Mesodermal cell (in vitro differentiated cells): ENCODE measurements at regions not wholly inside any gene's neighbourhood (a gene's known extent, or its start where the extent isn't known, plus 50 kb on each side); places are given as distances from the start of the nearest gene placed in this dataset.
"Not testable (repeated sequence)": the region's sequence is repeated elsewhere in the genome, so short reads cannot be mapped to it uniquely, and the experiment has no call there.

ENCODE experiments used
- H3K27ac ChIP-seq: 2 replicates; pipeline ENCODE4 v1.7.0; 2013; ENCODE audit warnings: mild to moderate bottlenecking, low read depth, low read length, moderate library complexity; ENCODE audit not compliant: severe bottlenecking
- H3K36me3 ChIP-seq: 2 replicates; pipeline ENCODE4 v1.7.1; 2013; ENCODE audit warnings: mild to moderate bottlenecking, low read length, moderate library complexity; ENCODE audit not compliant: control insufficient read depth, insufficient read depth
- H3K4me1 ChIP-seq: one replicate; pipeline ENCODE4 v1.7.1; 2013; ENCODE audit warnings: mild to moderate bottlenecking, low read length; ENCODE audit not compliant: insufficient read depth, control insufficient read depth, poor library complexity, severe bottlenecking
- H3K4me3 ChIP-seq: 2 replicates; pipeline ENCODE4 v1.7.0; 2013; ENCODE audit warnings: low read length, control low read depth, mild to moderate bottlenecking; ENCODE audit not compliant: insufficient read depth, poor library complexity, severe bottlenecking; ENCODE audit errors: extremely low read depth
- H3K9me3 ChIP-seq: 2 replicates; pipeline ENCODE4 v1.7.1; 2013; ENCODE audit warnings: mild to moderate bottlenecking, low read length, moderate library complexity; ENCODE audit not compliant: control insufficient read depth
- WGBS, 2 experiments: methylation state at CpG; one replicate each; pipeline ENCODE4 v1.1.5; 2013; ENCODE audit warnings: missing lambda C conversion rate in 2 of 2; ENCODE audit not compliant: insufficient coverage in 2 of 2; 5-methylcytosine and 5-hydroxymethylcytosine counted together

- H3K9me3 ChIP-seq, H3K27ac ChIP-seq, H3K36me3 ChIP-seq, H3K4me1 ChIP-seq, H3K4me3 ChIP-seq: not testable (repeated sequence)
- WGBS, 2 experiments = 84 to 100% methylated on average over 2 to 6 of the region's 7 CpGs
Observed at GRCh38 chr20:53817513-53817912, 223.9 kb upstream of the ZNF217 start.

DNA sequence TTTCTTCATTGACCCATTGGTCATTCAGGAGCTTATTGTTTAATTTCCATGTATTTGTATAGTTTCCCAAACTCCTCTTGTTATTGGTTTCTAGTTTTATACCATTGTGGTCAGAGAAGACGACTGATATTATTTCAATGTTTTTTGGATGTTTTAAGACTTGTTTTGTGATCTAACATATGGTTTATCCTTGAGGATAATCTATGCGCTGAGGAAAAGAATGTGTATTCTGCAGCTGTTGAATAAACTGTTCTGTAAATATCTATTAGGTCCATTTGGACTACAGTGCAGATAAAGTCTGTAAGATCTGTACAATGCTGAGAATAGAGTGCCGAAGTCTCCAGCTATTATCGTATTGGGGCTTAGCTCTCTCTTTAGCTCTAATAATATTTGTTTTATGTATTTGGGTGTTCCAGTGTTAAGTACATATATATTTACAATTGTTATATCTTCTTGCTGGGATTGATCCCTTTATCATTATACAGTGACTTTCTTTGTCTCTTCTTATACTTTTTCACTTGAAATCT, 223.3 kb upstream of the ZNF217 start:
- 100% methylated on average over 3 of the region's 4 CpGs for WGBS, 2 experiments
- no peak overlapping the region for H3K4me3 ChIP-seq
- no peaks in the 10 kb centered on the region for H3K9me3 ChIP-seq
- H3K36me3 ChIP-seq = no peaks in the 10 kb centered on the region
- peaks cover 4% of the 10 kb centered on the region for H3K4me1 ChIP-seq
- H3K27ac ChIP-seq = no peak overlapping the region

DNA sequence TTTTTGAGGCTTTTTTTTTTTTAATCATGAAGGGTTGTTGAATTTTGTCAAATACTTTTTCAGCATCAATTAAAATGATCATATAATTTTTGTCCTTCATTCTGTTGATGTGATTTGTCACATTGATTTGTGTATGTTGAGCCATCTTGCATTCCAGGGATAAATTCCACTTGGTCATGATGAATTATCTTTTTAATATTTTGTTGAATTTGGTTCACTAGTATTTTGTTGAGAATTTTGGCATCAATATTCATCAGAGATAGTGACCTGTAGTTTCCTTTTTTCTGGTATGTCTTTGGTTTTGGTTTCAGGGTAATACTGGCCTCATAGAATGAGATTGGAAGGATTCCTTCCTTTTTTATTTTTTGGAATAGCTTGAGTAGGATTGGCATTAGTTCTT, 221.9 kb upstream of the ZNF217 start:
- no peaks in the 10 kb centered on the region for H3K36me3 ChIP-seq
- no peaks in the 10 kb centered on the region for H3K9me3 ChIP-seq
- H3K4me1 ChIP-seq = peaks cover 4% of the 10 kb centered on the region
- no peak overlapping the region for H3K4me3 ChIP-seq
- no peak overlapping the region for H3K27ac ChIP-seq

DNA sequence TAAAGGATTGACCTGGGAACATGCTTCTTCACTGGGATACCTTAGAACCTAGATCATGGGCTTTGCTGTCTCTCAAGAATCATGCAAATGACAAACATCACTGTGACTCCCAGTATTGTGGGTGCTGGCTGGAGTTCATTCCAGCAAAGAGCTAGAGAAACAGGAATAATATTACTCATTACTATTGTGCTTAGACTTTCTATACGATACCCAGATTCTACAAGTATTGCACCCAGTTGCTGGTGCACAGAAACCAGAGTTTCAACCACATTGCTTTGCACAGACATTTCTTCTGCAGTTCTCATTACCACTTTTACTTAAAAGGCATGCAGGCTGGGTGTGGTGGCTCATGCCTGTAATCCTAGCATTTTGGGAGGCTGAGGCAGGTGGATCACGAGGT, 220.4 kb upstream of the ZNF217 start:
- Histone ChIP-seq H3K4me1 (no peaks in the 10 kb centered on the region), H3K9me3 (no peaks in the 10 kb centered on the region), H3K4me3 (no peak overlapping the region), H3K27ac (no peak overlapping the region), H3K36me3 (no peaks in the 10 kb centered on the region)
- WGBS, 2 experiments = 75% methylated on average over 2 of the region's 2 CpGs; no CpG with 5 or more reads in 1 of the 2 experiments

DNA sequence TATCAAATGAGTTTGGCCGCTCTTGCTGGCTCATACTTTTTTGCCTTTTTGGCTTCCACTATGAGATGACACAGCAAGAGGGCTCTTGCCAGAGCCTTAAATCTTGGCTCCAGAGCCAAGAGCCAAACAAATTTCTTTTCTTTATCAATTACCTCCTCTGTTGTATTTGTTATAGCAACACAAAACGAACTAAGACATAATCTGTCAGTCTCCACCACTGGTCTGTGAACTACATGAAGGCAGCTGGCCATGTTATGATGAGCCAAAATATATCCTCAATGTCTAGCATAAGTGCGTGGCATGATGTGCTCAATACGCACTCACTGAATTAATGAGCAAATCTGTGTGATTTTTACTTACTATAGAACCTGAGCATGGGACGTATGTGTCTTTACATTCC, 220.0 kb upstream of the ZNF217 start:
- Histone ChIP-seq H3K36me3 (no peaks in the 10 kb centered on the region), H3K9me3 (no peaks in the 10 kb centered on the region), H3K27ac (no peak overlapping the region), H3K4me3 (no peak overlapping the region), H3K4me1 (no peaks in the 10 kb centered on the region)
- 86 to 96% methylated on average over 3 to 4 of the region's 5 CpGs for WGBS, 2 experiments

- H3K36me3 ChIP-seq = no peaks in the 10 kb centered on the region
- no peak overlapping the region for H3K27ac ChIP-seq
- H3K9me3 ChIP-seq = no peaks in the 10 kb centered on the region
- H3K4me3 ChIP-seq = no peak overlapping the region
- no peaks in the 10 kb centered on the region for H3K4me1 ChIP-seq
Observed at GRCh38 chr20:53811577-53811976, 217.9 kb upstream of the ZNF217 start.

DNA sequence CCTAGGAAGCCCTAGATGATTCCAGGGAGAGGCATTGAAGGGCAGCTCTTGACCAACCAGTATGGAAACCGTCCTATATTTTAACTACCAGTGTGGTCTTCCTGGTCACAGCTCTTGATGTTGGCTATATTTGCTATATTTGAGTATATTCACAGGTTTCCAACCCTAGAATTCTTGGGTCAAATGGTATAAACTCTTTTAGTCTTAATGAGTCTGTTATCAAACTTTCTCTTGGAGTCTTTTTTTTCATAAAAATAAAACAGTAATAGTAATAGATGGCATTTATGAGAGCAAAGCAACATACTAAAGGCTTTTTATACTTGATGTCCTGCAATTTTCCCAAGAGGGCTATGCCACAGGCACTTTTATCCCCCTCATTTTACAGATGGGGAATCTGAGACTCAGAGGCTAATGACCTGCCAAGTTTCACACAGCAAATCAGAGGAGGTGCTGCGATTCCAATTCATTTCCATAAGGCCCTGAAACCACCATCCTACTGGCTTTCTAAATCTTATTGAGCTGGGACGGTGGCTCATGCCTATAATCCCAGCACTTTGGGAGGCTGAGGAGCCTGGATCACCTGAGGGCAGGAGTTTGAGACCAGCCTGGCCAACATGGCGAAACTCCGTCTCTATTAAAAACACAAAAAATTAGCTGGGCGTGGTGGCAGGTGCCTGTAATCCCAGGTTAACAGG, 217.2 kb upstream of the ZNF217 start:
- Histone ChIP-seq H3K4me3 (no peak overlapping the region), H3K4me1 (no peaks in the 10 kb centered on the region), H3K27ac (no peak overlapping the region), H3K36me3 (no peaks in the 10 kb centered on the region), H3K9me3 (no peaks in the 10 kb centered on the region)
- WGBS, 2 experiments = 70 to 83% methylated on average over 2 of the region's 6 CpGs

DNA sequence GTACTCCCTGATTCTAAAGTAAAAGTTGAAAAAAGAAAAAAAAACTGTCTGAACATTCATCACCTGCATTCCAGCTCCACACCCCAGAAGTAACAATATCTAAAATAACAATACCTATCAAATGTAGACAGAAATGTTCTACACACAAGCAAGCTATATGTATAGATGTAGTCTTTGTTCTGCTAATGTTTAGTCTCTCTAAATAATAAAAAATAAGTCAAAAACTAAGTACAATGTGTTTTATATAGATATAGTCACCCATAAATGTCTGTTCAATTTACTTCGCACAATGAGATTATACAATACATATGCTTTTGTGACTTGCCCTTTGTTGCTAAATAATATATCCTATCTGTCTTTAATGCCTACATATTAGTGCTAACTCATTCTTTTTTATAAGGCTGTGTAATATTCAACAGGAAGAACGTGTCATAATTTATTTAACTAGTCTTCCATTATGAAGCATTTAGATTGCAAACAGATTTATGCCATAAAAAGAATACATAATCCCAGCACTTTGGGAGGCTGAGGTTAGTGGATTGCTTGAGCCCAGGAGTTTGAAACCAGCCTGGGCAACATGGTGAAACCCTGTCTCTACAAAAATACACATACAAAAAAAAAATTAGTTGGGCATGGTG, 216.2 kb upstream of the ZNF217 start:
- Histone ChIP-seq H3K36me3 (no peaks in the 10 kb centered on the region), H3K4me3 (no peak overlapping the region), H3K9me3 (no peaks in the 10 kb centered on the region), H3K27ac (no peak overlapping the region), H3K4me1 (no peaks in the 10 kb centered on the region)
- no CpG with 5 or more reads among the region's 2 CpGs for WGBS, 2 experiments

DNA sequence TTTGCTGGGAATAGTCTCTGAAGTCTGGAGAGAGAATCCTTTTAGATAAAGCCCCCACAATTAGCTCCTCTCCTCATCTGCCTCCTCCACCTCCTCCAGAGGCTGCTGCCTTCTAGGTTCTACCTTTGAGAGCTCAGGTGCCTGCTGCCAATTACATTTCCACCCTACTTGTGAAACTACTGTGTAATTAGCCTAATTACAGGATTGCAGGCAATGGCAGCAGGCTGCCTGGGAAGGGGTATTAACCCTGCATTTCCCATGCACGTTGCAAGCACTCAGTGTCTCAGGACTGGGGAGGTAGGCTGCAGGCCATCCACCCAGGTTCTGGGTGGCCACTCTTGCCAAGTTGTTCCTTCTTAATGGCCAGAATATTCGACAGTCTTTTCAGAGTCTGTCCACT, 215.6 kb upstream of the ZNF217 start:
- H3K4me3 ChIP-seq = no peak overlapping the region
- H3K27ac ChIP-seq = no peak overlapping the region
- H3K36me3 ChIP-seq = no peaks in the 10 kb centered on the region
- no peaks in the 10 kb centered on the region for H3K9me3 ChIP-seq
- H3K4me1 ChIP-seq = no peaks in the 10 kb centered on the region
- 17 to 38% methylated on average over 1 of the region's 2 CpGs for WGBS, 2 experiments

GRCh38 chr20:53808733-53809132, 215.1 kb upstream of the ZNF217 start:
- Histone ChIP-seq H3K4me1 (no peaks in the 10 kb centered on the region), H3K36me3 (no peaks in the 10 kb centered on the region), H3K9me3 (no peaks in the 10 kb centered on the region), H3K4me3 (no peak overlapping the region), H3K27ac (no peak overlapping the region)
- WGBS, 2 experiments = 100% methylated on average over 1 of the region's 3 CpGs

DNA sequence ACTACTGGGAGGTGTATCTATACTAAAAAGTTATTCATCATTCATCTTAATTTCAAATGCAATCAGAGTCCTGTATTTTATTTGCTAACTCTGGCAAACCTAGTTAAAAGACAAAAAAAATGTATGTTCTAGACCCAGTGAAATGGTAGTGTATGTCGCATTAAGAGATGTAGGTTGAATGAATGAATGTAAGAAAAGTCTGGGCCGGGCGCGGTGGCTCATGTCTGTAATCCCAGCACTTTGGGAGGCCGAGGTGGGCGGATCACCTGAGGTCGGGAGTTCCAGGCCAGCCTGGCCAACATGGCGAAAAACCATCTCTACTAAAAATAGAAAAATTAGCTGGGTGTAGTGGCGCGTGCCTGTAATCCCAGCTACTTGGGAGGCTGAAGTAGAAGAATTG, 214.7 kb upstream of the ZNF217 start:
- not testable (repeated sequence) for H3K9me3 ChIP-seq, H3K4me3 ChIP-seq, H3K27ac ChIP-seq, H3K4me1 ChIP-seq, H3K36me3 ChIP-seq
- 90 to 92% methylated on average over 1 to 9 of the region's 10 CpGs for WGBS, 2 experiments
